GM12878 (cell line): ENCODE measurements at regions not wholly inside any gene's neighbourhood (a gene's known extent, or its start where the extent isn't known, plus 50 kb on each side); places are given as distances from the start of the nearest gene placed in this dataset.

Experiments used
- ATAC-seq: fragments of 200-7000 bp; cut with Tn5 transposase; 3 replicates; pipeline ENCODE4 v1.9.1; 2020; ENCODE audit warnings: mild to moderate bottlenecking, moderate library complexity
- BruUV-seq: library from RNA; stranded (reverse); fragments of 400-500 nt; replicated peaks from 2 replicates; lab custom pipeline; 2021; lab: Mats Ljungman, UMichigan
- CTCF ChIA-PET: fragments of 300-600 bp; sonication (Branson Sonifier 250); formaldehyde crosslinking; extraction: SDS; loops from one replicate; lab custom pipeline; 2021; ENCODE audit warnings: inconsistent platforms; lab: Yijun Ruan, JAX
- POLR2A ChIA-PET: fragments of 350-600 bp; formaldehyde crosslinking; extraction: SDS; loops from one replicate; lab custom pipeline; 2021; ENCODE audit warnings: inconsistent platforms; lab: Charles Lee
- RAD21 ChIA-PET: fragments of 300-600 bp; sonication (Branson Sonifier 250); formaldehyde crosslinking; loops from one replicate; lab custom pipeline; 2023; ENCODE audit warnings: antibody characterized with exemption; ENCODE audit not compliant: unreplicated experiment; lab: Charles Lee
- SMC1A ChIA-PET: fragments of 300-600 bp; sonication (Branson Sonifier 250); formaldehyde crosslinking; loops from one replicate; lab custom pipeline; 2023; ENCODE audit not compliant: unreplicated experiment, uncharacterized antibody; lab: Charles Lee
- DNase-seq: peaks from one replicate; pipeline ENCODE4 v3.0.0-alpha.2; 2011; ENCODE audit warnings: low read depth, low spot score
- FAIRE-seq: peaks from 3 replicates; lab custom pipeline; 2011; peaks lifted over from hg19 to GRCh38; lab: Jason Lieb, UNC
- H2AFZ ChIP-seq: 2 replicates; pipeline ENCODE4 v1.6.0; 2011; ENCODE audit warnings: low read depth, low read length, control low read depth; ENCODE audit not compliant: control insufficient read depth
- H3K27ac ChIP-seq: 2 replicates; pipeline ENCODE4 v1.5.1; 2011; ENCODE audit warnings: control low read depth; ENCODE audit not compliant: control insufficient read depth, insufficient read depth
- H3K27me3 ChIP-seq, 2 experiments: replicated peaks in 1 of 2; 2 replicates each; pipeline versions ENCODE4 v1.6.0 to v1.6.1; 2011; ENCODE audit warnings: low read length in 1 of 2; ENCODE audit not compliant: control insufficient read depth in 2 of 2, insufficient read depth in 2 of 2
- H3K36me3 ChIP-seq, 2 experiments: 2 replicates each; pipeline ENCODE4 v1.5.1; 2011; ENCODE audit warnings: low read length in 1 of 2; ENCODE audit not compliant: control insufficient read depth in 2 of 2, insufficient read depth in 2 of 2
- H3K4me1 ChIP-seq: 2 replicates; pipeline ENCODE4 v1.6.1; 2011; ENCODE audit warnings: mild to moderate bottlenecking, low read length, moderate library complexity, mixed read lengths; ENCODE audit not compliant: control insufficient read depth, insufficient read depth
- H3K4me2 ChIP-seq: 2 replicates; pipeline ENCODE4 v1.6.0; 2011; ENCODE audit warnings: control low read depth; ENCODE audit not compliant: control insufficient read depth, insufficient read depth
- H3K4me3 ChIP-seq: fragments of 200-600 bp; sonication (generic); 2 replicates; pipeline ENCODE4 v1.5.1; 2016
- H3K79me2 ChIP-seq: 2 replicates; pipeline ENCODE4 v1.6.0; 2011; ENCODE audit warnings: low read length; ENCODE audit not compliant: control insufficient read depth, insufficient read depth
- H3K9ac ChIP-seq: 2 replicates; pipeline ENCODE4 v1.8.0; 2011; ENCODE audit warnings: low read length, control low read depth, mixed read lengths; ENCODE audit not compliant: control insufficient read depth, insufficient read depth
- H3K9me3 ChIP-seq: replicated peaks from 3 replicates; pipeline ENCODE4 v1.5.1; 2011; ENCODE audit warnings: mild to moderate bottlenecking, low read length; ENCODE audit not compliant: control insufficient read depth, insufficient read depth
- H4K20me1 ChIP-seq: 2 replicates; pipeline ENCODE4 v1.6.0; 2011; ENCODE audit not compliant: control insufficient read depth, insufficient read depth
- BCL3 ChIP-seq: IDR thresholded peaks from 2 replicates; pipeline ENCODE4 v1.6.1; 2011; ENCODE audit warnings: borderline replicate concordance, low read depth, mild to moderate bottlenecking, moderate library complexity, low read length; ENCODE audit not compliant: insufficient read depth, poor library complexity, severe bottlenecking
- BRCA1 ChIP-seq: IDR thresholded peaks from 2 replicates; pipeline ENCODE4 v1.6.1; 2011; ENCODE audit warnings: low read depth, low read length, improper control_type of control experiment
- ETV6 ChIP-seq, 2 experiments: fragments of 450-650 bp in 1 of 2; IDR thresholded peaks in 1 of 2; conservative IDR thresholded peaks in 1 of 2; 2 replicates each; pipeline ENCODE4 v1.6.1; 2014; ENCODE audit warnings: antibody characterized with exemption in 1 of 2, borderline replicate concordance in 1 of 2, low read depth in 1 of 2, mild to moderate bottlenecking in 1 of 2, moderate library complexity in 1 of 2
- MTA2 ChIP-seq: fragments of 450-650 bp; IDR thresholded peaks from 2 replicates; pipeline ENCODE4 v1.6.1; 2016; ENCODE audit warnings: low read depth, mild to moderate bottlenecking, moderate library complexity
- NKRF ChIP-seq: fragments of 450-650 bp; conservative IDR thresholded peaks from 2 replicates; pipeline ENCODE4 v1.6.1; 2017; ENCODE audit warnings: mild to moderate bottlenecking, moderate library complexity
- NR2C2 ChIP-seq: IDR thresholded peaks from 2 replicates; pipeline ENCODE4 v1.6.1; 2011; ENCODE audit warnings: borderline replicate concordance, low read depth; ENCODE audit not compliant: control insufficient read depth, insufficient read length
- POLR2AphosphoS2 ChIP-seq: IDR thresholded peaks from 2 replicates; pipeline ENCODE4 v1.6.1; 2011; ENCODE audit warnings: low read depth, mild to moderate bottlenecking, low read length, improper control_type of control experiment, moderate library complexity
- POU2F2 ChIP-seq: IDR thresholded peaks from 3 replicates; pipeline ENCODE4 v1.6.1; 2011; ENCODE audit warnings: low read depth, mild to moderate bottlenecking, low read length, borderline replicate concordance
- RAD21 ChIP-seq: IDR thresholded peaks from 2 replicates; pipeline ENCODE4 v1.6.1; 2011; ENCODE audit warnings: mild to moderate bottlenecking, low read depth, low read length, moderate library complexity; ENCODE audit not compliant: insufficient read depth
- RAD51 ChIP-seq: fragments of 450-650 bp; IDR thresholded peaks from 2 replicates; pipeline ENCODE4 v1.6.1; 2016; ENCODE audit warnings: moderate library complexity, mild to moderate bottlenecking, inconsistent platforms
- RELB ChIP-seq: fragments of 450-650 bp; IDR thresholded peaks from 2 replicates; pipeline ENCODE4 v1.6.1; 2017; ENCODE audit warnings: low read depth, mild to moderate bottlenecking, moderate library complexity
- ZNF24 ChIP-seq: fragments of 450-650 bp; IDR thresholded peaks from 2 replicates; pipeline ENCODE4 v1.6.1; 2017; ENCODE audit warnings: antibody characterized with exemption, mild to moderate bottlenecking
- ZNF622 ChIP-seq: fragments of 450-650 bp; IDR thresholded peaks from 2 replicates; pipeline ENCODE4 v1.6.1; 2017; ENCODE audit warnings: mild to moderate bottlenecking, inconsistent platforms
- WGBS: methylation state at CpG from one replicate; pipeline ENCODE4 v1.1.6; 2016; ENCODE audit warnings: low lambda C conversion rate; ENCODE audit not compliant: insufficient replicate concordance, insufficient coverage; ENCODE audit errors: missing lambda C conversion rate; 5-methylcytosine and 5-hydroxymethylcytosine counted together
- in situ Hi-C: fragments of 300-500 bp; cut with MboI; formaldehyde crosslinking; loops from 9 replicates; pipeline ENCODE4 v1.14.3; 2018; ENCODE audit warnings: mixed read lengths
- intact Hi-C: fragments of 100-400 bp; cut with micrococcal nuclease; formaldehyde crosslinking; loops from one replicate; pipeline ENCODE4 v1.14.2; 2022; ENCODE audit not compliant: unreplicated experiment
- TF ChIP-seq, protein P1 (sequence below): IDR thresholded peaks from 2 replicates; pipeline ENCODE4 v1.6.1; 2012; ENCODE audit warnings: low read length, inconsistent platforms
- TF ChIP-seq, protein P2 (sequence below): IDR thresholded peaks from 2 replicates; pipeline ENCODE4 v1.6.1; 2012; ENCODE audit warnings: mild to moderate bottlenecking, low read depth, low read length

GRCh38 chr7:68787566-68787965, 810.7 kb upstream of the AUTS2 start:
- Histone ChIP-seq H2AFZ (no peak overlapping the region), H3K27ac (no peak overlapping the region), H4K20me1 (no peaks in the 10 kb centered on the region), H3K36me3 (no peaks in the 10 kb centered on the region), H3K4me3 (no peak overlapping the region), H3K4me2 (no peak overlapping the region), H3K27me3 (no peaks in the 10 kb centered on the region), H3K4me1 (no peaks in the 10 kb centered on the region), H3K9ac (no peak overlapping the region), H3K79me2 (no peaks in the 10 kb centered on the region), H3K9me3 (no peaks in the 10 kb centered on the region)
- 20% methylated on average over 5 of the region's 5 CpGs for WGBS
- ChIA-PET CTCF (no interaction called here), RAD21 (no interaction called here), POLR2A (no interaction called here), SMC1A (no interaction called here)
- ATAC-seq (no peak), FAIRE-seq (no peak), DNase-seq (no peak)
- no TSS peak for BruUV-seq
- in situ Hi-C loops (no loop called here), intact Hi-C loops (no loop called here)
- TF ChIP-seq NR2C2 (no peak), NKRF (no peak), BCL3 (no peak), ZNF622 (no peak), RAD21 (no peak), RAD51 (no peak), MTA2 (no peak), POLR2AphosphoS2 (no peak), BRCA1 (no peak), ZNF24 (no peak), ETV6 (conservative IDR thresholded peaks at IDR 0.05 in 1 of 2, IDR thresholded peaks at IDR 0.05 in 1 of 2; ENCODE audit: borderline replicate concordance in 1 of 2, low read depth in 1 of 2) (no peak), POU2F2 (no peak), RELB (no peak)
- TF ChIP-seq, protein P1, sequence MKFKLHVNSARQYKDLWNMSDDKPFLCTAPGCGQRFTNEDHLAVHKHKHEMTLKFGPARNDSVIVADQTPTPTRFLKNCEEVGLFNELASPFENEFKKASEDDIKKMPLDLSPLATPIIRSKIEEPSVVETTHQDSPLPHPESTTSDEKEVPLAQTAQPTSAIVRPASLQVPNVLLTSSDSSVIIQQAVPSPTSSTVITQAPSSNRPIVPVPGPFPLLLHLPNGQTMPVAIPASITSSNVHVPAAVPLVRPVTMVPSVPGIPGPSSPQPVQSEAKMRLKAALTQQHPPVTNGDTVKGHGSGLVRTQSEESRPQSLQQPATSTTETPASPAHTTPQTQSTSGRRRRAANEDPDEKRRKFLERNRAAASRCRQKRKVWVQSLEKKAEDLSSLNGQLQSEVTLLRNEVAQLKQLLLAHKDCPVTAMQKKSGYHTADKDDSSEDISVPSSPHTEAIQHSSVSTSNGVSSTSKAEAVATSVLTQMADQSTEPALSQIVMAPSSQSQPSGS, result no peak
- TF ChIP-seq, protein P2, sequence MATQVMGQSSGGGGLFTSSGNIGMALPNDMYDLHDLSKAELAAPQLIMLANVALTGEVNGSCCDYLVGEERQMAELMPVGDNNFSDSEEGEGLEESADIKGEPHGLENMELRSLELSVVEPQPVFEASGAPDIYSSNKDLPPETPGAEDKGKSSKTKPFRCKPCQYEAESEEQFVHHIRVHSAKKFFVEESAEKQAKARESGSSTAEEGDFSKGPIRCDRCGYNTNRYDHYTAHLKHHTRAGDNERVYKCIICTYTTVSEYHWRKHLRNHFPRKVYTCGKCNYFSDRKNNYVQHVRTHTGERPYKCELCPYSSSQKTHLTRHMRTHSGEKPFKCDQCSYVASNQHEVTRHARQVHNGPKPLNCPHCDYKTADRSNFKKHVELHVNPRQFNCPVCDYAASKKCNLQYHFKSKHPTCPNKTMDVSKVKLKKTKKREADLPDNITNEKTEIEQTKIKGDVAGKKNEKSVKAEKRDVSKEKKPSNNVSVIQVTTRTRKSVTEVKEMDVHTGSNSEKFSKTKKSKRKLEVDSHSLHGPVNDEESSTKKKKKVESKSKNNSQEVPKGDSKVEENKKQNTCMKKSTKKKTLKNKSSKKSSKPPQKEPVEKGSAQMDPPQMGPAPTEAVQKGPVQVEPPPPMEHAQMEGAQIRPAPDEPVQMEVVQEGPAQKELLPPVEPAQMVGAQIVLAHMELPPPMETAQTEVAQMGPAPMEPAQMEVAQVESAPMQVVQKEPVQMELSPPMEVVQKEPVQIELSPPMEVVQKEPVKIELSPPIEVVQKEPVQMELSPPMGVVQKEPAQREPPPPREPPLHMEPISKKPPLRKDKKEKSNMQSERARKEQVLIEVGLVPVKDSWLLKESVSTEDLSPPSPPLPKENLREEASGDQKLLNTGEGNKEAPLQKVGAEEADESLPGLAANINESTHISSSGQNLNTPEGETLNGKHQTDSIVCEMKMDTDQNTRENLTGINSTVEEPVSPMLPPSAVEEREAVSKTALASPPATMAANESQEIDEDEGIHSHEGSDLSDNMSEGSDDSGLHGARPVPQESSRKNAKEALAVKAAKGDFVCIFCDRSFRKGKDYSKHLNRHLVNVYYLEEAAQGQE, result no peak
